Body of pancreas (tissue), 4 donors: ENCODE measurements at regions not wholly inside any gene's neighbourhood (a gene's known extent, or its start where the extent isn't known, plus 50 kb on each side); places are given as distances from the start of the nearest gene placed in this dataset.
"Not testable (repeated sequence)": the region's sequence is repeated elsewhere in the genome, so short reads cannot be mapped to it uniquely, and the experiment has no call there.

ENCODE experiments used
- CTCF ChIP-seq, 7 experiments: fragments of 450-650 bp in 4 of 7; fragments of 200-600 bp in 3 of 7; sonication (generic) in 3 of 7; IDR thresholded peaks; one replicate each; pipeline ENCODE4 v1.5.1; 2016 to 2019; ENCODE audit warnings: antibody characterized with exemption in 7 of 7
- POLR2A ChIP-seq, 3 donors: fragments of 450-650 bp; IDR thresholded peaks; one replicate each; pipeline ENCODE4 v1.6.1; 2016; ENCODE audit warnings: antibody characterized with exemption in 3 of 3, mild to moderate bottlenecking in 2 of 3

DNA sequence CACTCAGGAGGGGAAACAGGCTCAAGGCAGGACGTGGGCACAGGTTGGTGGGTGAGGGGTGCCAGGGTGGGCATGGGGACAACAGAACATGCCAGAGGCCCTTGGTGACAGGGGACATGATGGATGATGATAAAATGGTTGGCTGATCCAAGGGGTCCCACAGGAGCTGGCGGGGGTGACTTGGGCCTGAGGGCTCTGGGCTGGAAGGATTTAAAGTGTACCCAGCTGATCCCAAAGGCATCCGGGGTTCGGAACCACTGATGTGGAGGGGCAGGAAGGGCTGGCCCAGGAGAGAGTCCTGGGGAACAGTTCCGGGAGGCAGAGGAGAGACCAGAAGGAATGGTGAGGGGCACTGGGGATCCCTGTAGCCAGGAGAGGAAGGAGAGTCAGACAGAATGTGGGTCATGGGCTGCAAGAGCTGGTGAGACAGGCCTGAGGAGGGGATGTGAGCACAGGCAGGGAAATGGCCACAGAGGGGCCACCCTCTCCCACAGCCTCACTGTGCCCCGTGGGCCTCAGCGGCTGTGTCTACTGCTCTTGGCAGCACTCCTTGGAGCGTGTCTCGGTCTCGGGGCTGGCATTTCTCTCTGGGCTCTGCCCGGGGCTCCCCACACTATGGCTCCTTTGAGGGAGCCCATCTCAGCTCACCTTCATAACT lies 70.7 kb upstream of the PTPN20 start:
- not testable (repeated sequence) for TF ChIP-seq CTCF, POLR2A (IDR thresholded peaks at IDR 0.05)
